CD8-positive, alpha-beta memory T cell (primary cell): ENCODE measurements at regions not wholly inside any gene's neighbourhood (a gene's known extent, or its start where the extent isn't known, plus 50 kb on each side); places are given as distances from the start of the nearest gene placed in this dataset.

Experiments used
- CTCF ChIA-PET: fragments of 350-600 bp; sonication (Branson Sonifier 250); formaldehyde crosslinking; loops from one replicate; lab custom pipeline; 2021; ENCODE audit warnings: antibody characterized with exemption; lab: Charles Lee
- POLR2A ChIA-PET: fragments of 350-600 bp; sonication (Branson Sonifier 250); formaldehyde crosslinking; loops from one replicate; lab custom pipeline; 2021; ENCODE audit warnings: antibody characterized with exemption; lab: Charles Lee
- DNase-seq, 5 donors: peaks; one replicate each; pipeline versions ENCODE4 v3.0.0 to v3.0.0-alpha.2; 2020 to 2022; ENCODE audit warnings: mixed read lengths in 1 of 5
- H3K27ac ChIP-seq: one replicate; pipeline ENCODE4 v1.7.0; 2013; ENCODE audit warnings: low read depth, mild to moderate bottlenecking, low read length, moderate library complexity
- H3K27me3 ChIP-seq: 2 replicates; pipeline ENCODE4 v1.7.0; 2013; ENCODE audit warnings: low read length, mild to moderate bottlenecking; ENCODE audit not compliant: insufficient read depth, poor library complexity, severe bottlenecking
- H3K36me3 ChIP-seq: 2 replicates; pipeline ENCODE4 v1.7.0; 2013; ENCODE audit warnings: mild to moderate bottlenecking, low read length, moderate library complexity; ENCODE audit not compliant: insufficient read depth
- H3K4me1 ChIP-seq: 2 replicates; pipeline ENCODE4 v1.7.0; 2013; ENCODE audit warnings: mild to moderate bottlenecking, low read length, moderate library complexity; ENCODE audit not compliant: insufficient read depth
- H3K4me3 ChIP-seq: 2 replicates; pipeline ENCODE4 v1.7.0; 2013; ENCODE audit warnings: mild to moderate bottlenecking, low read length
- H3K9me3 ChIP-seq: 2 replicates; pipeline ENCODE4 v1.7.0; 2013; ENCODE audit warnings: mild to moderate bottlenecking, low read length
- H3K27ac Mint-ChIP-seq, 8 donors: one replicate each; pipeline ENCODE4 v1.8.0; 2020 to 2021; ENCODE audit warnings: mixed read lengths in 8 of 8, mild to moderate bottlenecking in 6 of 8, inconsistent platforms in 3 of 8, moderate library complexity in 3 of 8
- H3K27me3 Mint-ChIP-seq, 2 donors: one replicate each; pipeline ENCODE4 v1.8.0; 2020 to 2021; ENCODE audit warnings: mixed read lengths in 2 of 2, mild to moderate bottlenecking in 1 of 2, moderate library complexity in 1 of 2
- H3K36me3 Mint-ChIP-seq, 3 donors: one replicate each; pipeline ENCODE4 v1.8.0; 2020 to 2021; ENCODE audit warnings: mixed read lengths in 3 of 3, inconsistent platforms in 1 of 3, mild to moderate bottlenecking in 1 of 3
- H3K4me1 Mint-ChIP-seq, 3 donors: one replicate each; pipeline ENCODE4 v1.8.0; 2020 to 2021; ENCODE audit warnings: mixed read lengths in 3 of 3, inconsistent platforms in 1 of 3, mild to moderate bottlenecking in 1 of 3
- H3K4me3 Mint-ChIP-seq, 7 donors: one replicate each; pipeline ENCODE4 v1.8.0; 2020 to 2021; ENCODE audit warnings: mixed read lengths in 7 of 7, mild to moderate bottlenecking in 6 of 7, moderate library complexity in 4 of 7, inconsistent platforms in 2 of 7
- H3K9me3 Mint-ChIP-seq, 5 donors: one replicate each; pipeline ENCODE4 v1.8.0; 2020 to 2022; ENCODE audit warnings: mixed read lengths in 5 of 5, mild to moderate bottlenecking in 3 of 5, moderate library complexity in 2 of 5, inconsistent platforms in 1 of 5

GRCh38 chr3:31371484-31372177 is 161.1 kb upstream of the STT3B start:
- H3K27ac ChIP-seq = no peak overlapping the region
- H3K4me1 ChIP-seq = no peaks in the 10 kb centered on the region
- Mint-ChIP-seq H3K9me3 (no peaks in the 10 kb centered on the region), H3K27me3 (peaks cover 0 to 2% of the 10 kb centered on the region in 2 donors), H3K4me3 (no peak overlapping the region), H3K27ac (no peak overlapping the region), H3K4me1 (peaks cover 0 to 9% (median 7%) of the 10 kb centered on the region in 3 donors), H3K36me3 (no peaks in the 10 kb centered on the region)
- H3K4me3 ChIP-seq = no peak overlapping the region
- no peaks in the 10 kb centered on the region for H3K9me3 ChIP-seq
- H3K27me3 ChIP-seq = no peaks in the 10 kb centered on the region
- DNase-seq = no peak
- POLR2A ChIA-PET = no interaction called here
- CTCF ChIA-PET = no interaction called here
- no peaks in the 10 kb centered on the region for H3K36me3 ChIP-seq

- Mint-ChIP-seq H3K4me1 (peaks cover 8 to 19% (median 17%) of the 10 kb centered on the region in 3 donors), H3K27me3 (no peaks in the 10 kb centered on the region), H3K27ac (no peak overlapping the region), H3K9me3 (no peaks in the 10 kb centered on the region), H3K4me3 (no peak overlapping the region), H3K36me3 (no peaks in the 10 kb centered on the region)
- Histone ChIP-seq H3K36me3 (no peaks in the 10 kb centered on the region), H3K27me3 (no peaks in the 10 kb centered on the region), H3K4me1 (no peaks in the 10 kb centered on the region), H3K9me3 (no peaks in the 10 kb centered on the region), H3K27ac (no peak overlapping the region), H3K4me3 (no peak overlapping the region)
- CTCF ChIA-PET = no interaction called here
- POLR2A ChIA-PET = no interaction called here
- no peak for DNase-seq
These were observed 159.0 kb upstream of the STT3B start for GRCh38 chr3:31373681-31374080.

- H3K4me3 Mint-ChIP-seq = no peak overlapping the region
- peak in 2 of 5 donors; percentile 26 to 52 for DNase-seq
- H3K27me3 ChIP-seq = no peaks in the 10 kb centered on the region
- no peaks in the 10 kb centered on the region for H3K9me3 ChIP-seq
- H3K4me1 ChIP-seq = no peaks in the 10 kb centered on the region
- peaks cover 8 to 17% (median 14%) of the 10 kb centered on the region in 3 donors for H3K4me1 Mint-ChIP-seq
- H3K27ac Mint-ChIP-seq = no peak overlapping the region
- ChIA-PET CTCF (no interaction called here), POLR2A (interaction anchor here (0.6 kb wide), 1 partner anchor 26 kb away, joined by 3 read pairs; no protein-coding TSS in a partner anchor)
- peaks cover 0 to 2% of the 10 kb centered on the region in 2 donors for H3K27me3 Mint-ChIP-seq
- H3K36me3 ChIP-seq = no peaks in the 10 kb centered on the region
- H3K27ac ChIP-seq = no peak overlapping the region
- H3K36me3 Mint-ChIP-seq = no peaks in the 10 kb centered on the region
- no peaks in the 10 kb centered on the region for H3K9me3 Mint-ChIP-seq
- no peak overlapping the region for H3K4me3 ChIP-seq
These were observed 155.6 kb upstream of the STT3B start for GRCh38 chr3:31377045-31377642.

- no peaks in the 10 kb centered on the region for H3K36me3 ChIP-seq
- no peak overlapping the region for H3K27ac ChIP-seq
- Mint-ChIP-seq H3K27ac (no peak overlapping the region), H3K4me1 (peaks cover 8 to 17% (median 14%) of the 10 kb centered on the region in 3 donors), H3K27me3 (peaks cover 0 to 2% of the 10 kb centered on the region in 2 donors), H3K36me3 (no peaks in the 10 kb centered on the region), H3K9me3 (no peaks in the 10 kb centered on the region), H3K4me3 (no peak overlapping the region)
- no peak for DNase-seq
- H3K4me1 ChIP-seq = no peaks in the 10 kb centered on the region
- CTCF ChIA-PET = interaction anchor here (1.4 kb wide), 1 partner anchor 154 kb away, joined by 3 read pairs; the partner anchor contains the start of gene STT3B
- H3K4me3 ChIP-seq = no peak overlapping the region
- no peaks in the 10 kb centered on the region for H3K9me3 ChIP-seq
- POLR2A ChIA-PET = no interaction called here
- H3K27me3 ChIP-seq = no peaks in the 10 kb centered on the region
These were observed 154.5 kb upstream of the STT3B start for GRCh38 chr3:31378231-31378630.

- Mint-ChIP-seq H3K27ac (no peak overlapping the region), H3K4me3 (no peak overlapping the region), H3K9me3 (no peaks in the 10 kb centered on the region), H3K36me3 (no peaks in the 10 kb centered on the region), H3K4me1 (peaks cover 8 to 17% (median 14%) of the 10 kb centered on the region in 3 donors), H3K27me3 (peaks cover 0 to 2% of the 10 kb centered on the region in 2 donors)
- H3K36me3 ChIP-seq = no peaks in the 10 kb centered on the region
- H3K27ac ChIP-seq = no peak overlapping the region
- no peak overlapping the region for H3K4me3 ChIP-seq
- no peaks in the 10 kb centered on the region for H3K9me3 ChIP-seq
- ChIA-PET POLR2A (no interaction called here), CTCF (no interaction called here)
- no peak for DNase-seq
- H3K4me1 ChIP-seq = no peaks in the 10 kb centered on the region
- H3K27me3 ChIP-seq = no peaks in the 10 kb centered on the region
These were observed 153.1 kb upstream of the STT3B start for GRCh38 chr3:31379598-31379997.

DNA sequence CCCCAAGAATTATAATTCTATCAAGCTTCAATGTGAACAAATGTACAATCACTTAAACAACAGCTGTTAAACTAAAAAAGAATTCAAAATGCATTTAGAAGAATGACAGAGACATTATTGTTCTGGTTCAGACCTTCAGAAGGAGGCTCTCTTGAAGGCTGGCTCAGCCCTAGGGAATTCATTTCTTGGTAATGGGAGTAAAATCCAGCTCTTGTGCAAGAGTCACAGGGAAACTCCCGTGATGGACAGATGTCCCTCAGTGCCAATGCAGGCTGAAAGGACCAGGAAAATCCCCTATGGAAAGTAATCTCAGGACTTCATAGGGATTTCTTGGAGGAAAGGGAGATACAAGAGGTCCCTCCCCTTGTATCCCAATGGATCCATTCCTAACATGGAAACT is 149.9 kb upstream of the STT3B start:
- H3K27me3 ChIP-seq = no peaks in the 10 kb centered on the region
- no peak for DNase-seq
- peaks cover 0 to 14% (median 0%) of the 10 kb centered on the region in 3 donors for H3K36me3 Mint-ChIP-seq
- ChIA-PET CTCF (no interaction called here), POLR2A (no interaction called here)
- H3K4me1 ChIP-seq = no peaks in the 10 kb centered on the region
- no peak overlapping the region for H3K27ac Mint-ChIP-seq
- peaks cover 3 to 11% (median 8%) of the 10 kb centered on the region in 5 donors for H3K9me3 Mint-ChIP-seq
- no peak overlapping the region for H3K4me3 ChIP-seq
- no peak overlapping the region for H3K4me3 Mint-ChIP-seq
- no peak overlapping the region for H3K27ac ChIP-seq
- H3K4me1 Mint-ChIP-seq = peaks cover 0 to under 1% (median 0%) of the 10 kb centered on the region in 3 donors
- peaks cover 0 to 2% of the 10 kb centered on the region in 2 donors for H3K27me3 Mint-ChIP-seq
- no peaks in the 10 kb centered on the region for H3K9me3 ChIP-seq
- H3K36me3 ChIP-seq = no peaks in the 10 kb centered on the region

- no peak overlapping the region for H3K4me3 Mint-ChIP-seq
- no peaks in the 10 kb centered on the region for H3K36me3 ChIP-seq
- no peak overlapping the region for H3K27ac ChIP-seq
- no peaks in the 10 kb centered on the region for H3K4me1 ChIP-seq
- H3K36me3 Mint-ChIP-seq = peaks cover 0 to 14% (median 0%) of the 10 kb centered on the region in 3 donors
- POLR2A ChIA-PET = no interaction called here
- DNase-seq = no peak
- H3K27me3 ChIP-seq = no peaks in the 10 kb centered on the region
- no peak overlapping the region for H3K27ac Mint-ChIP-seq
- peaks cover 0 to 2% of the 10 kb centered on the region in 2 donors for H3K27me3 Mint-ChIP-seq
- no peaks in the 10 kb centered on the region for H3K9me3 ChIP-seq
- H3K4me1 Mint-ChIP-seq = no peaks in the 10 kb centered on the region
- no peak overlapping the region for H3K4me3 ChIP-seq
- peaks cover 3 to 11% (median 8%) of the 10 kb centered on the region in 5 donors for H3K9me3 Mint-ChIP-seq
- CTCF ChIA-PET = no interaction called here
These were observed 148.6 kb upstream of the STT3B start for GRCh38 chr3:31384117-31384516.

- Mint-ChIP-seq H3K27me3 (no peaks in the 10 kb centered on the region), H3K4me3 (no peak overlapping the region), H3K9me3 (peaks cover 3 to 11% (median 8%) of the 10 kb centered on the region in 5 donors), H3K4me1 (peaks cover 3 to 13% (median 4%) of the 10 kb centered on the region in 3 donors), H3K36me3 (peaks cover 0 to 20% (median 0%) of the 10 kb centered on the region in 3 donors), H3K27ac (no peak overlapping the region)
- DNase-seq = no peak
- no peak overlapping the region for H3K4me3 ChIP-seq
- H3K27ac ChIP-seq = no peak overlapping the region
- CTCF ChIA-PET = no interaction called here
- POLR2A ChIA-PET = no interaction called here
- H3K4me1 ChIP-seq = peaks cover 6% of the 10 kb centered on the region
- H3K36me3 ChIP-seq = no peaks in the 10 kb centered on the region
- H3K27me3 ChIP-seq = no peaks in the 10 kb centered on the region
- no peaks in the 10 kb centered on the region for H3K9me3 ChIP-seq
These were observed 142.8 kb upstream of the STT3B start for GRCh38 chr3:31389939-31390338.
